Sciatic nerve (tissue), 2 donors: ENCODE measurements at regions not wholly inside any gene's neighbourhood (a gene's known extent, or its start where the extent isn't known, plus 50 kb on each side); places are given as distances from the start of the nearest gene placed in this dataset.

Experiments used
- ATAC-seq: fragments of 200-7000 bp; cut with Tn5 transposase; one replicate; pipeline ENCODE4 v1.9.1; 2020; ENCODE audit warnings: mild to moderate bottlenecking, moderate library complexity
- DNase-seq: peaks from one replicate; pipeline ENCODE4 v3.0.0-alpha.2; 2020; ENCODE audit warnings: low spot score
- intact Hi-C: fragments of 100-400 bp; cut with DNase I; formaldehyde crosslinking; loops from one replicate; pipeline ENCODE4 v1.14.2; 2022
- donor health status: DM: no; HTN: no; CAD: no.
- donor health status: DM: no; HTN: no; CAD: no.

DNA sequence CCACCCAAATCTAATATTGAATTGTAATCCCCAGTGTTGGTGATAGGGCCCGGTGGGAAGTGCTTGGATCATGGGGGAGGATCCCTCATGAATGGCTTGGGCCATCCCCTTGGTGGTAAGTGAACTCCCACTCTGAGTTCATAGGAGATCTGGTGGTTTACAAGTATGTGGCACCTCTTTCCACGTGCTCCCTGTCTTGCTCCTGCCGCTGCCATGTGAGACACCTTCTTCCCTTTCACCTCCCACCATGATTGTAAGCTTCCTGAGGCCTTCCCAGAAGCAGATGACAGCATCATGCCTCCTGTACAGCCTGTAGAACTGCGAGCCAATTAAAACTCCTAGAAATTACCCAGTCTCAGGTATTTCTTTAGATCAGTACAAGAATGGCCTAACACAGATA lies 150.8 kb downstream of the SH3BGRL2 start:
- DNase-seq, result no peak
- ATAC-seq, result no peak
- intact Hi-C loops, result no loop called here

- intact Hi-C loops, result no loop called here
- ATAC-seq (no peak), DNase-seq (no peak)
Observed at GRCh38 chr6:79780881-79781280, 149.8 kb downstream of the SH3BGRL2 start.

DNA sequence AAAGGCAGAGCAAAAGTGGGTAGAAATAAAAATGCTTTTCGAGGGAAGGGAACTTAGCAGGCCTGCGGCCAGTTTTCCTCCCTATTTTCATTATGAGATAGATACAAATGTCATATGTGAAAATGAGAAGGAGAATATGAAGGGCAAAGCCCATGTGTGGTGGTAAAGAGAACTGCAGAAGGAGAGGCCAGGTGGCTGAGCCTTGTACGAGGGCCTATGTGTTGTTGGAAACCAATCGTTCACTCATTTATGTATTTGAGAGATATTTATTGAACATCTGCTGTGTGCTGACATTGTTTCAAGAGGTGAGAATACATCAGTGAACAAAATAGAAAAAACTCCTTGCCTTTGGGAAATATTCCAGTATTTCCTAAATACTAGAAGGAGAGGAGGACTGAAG lies 147.7 kb downstream of the SH3BGRL2 start:
- intact Hi-C loops, result no loop called here
- no peak for ATAC-seq
- no peak for DNase-seq

DNA sequence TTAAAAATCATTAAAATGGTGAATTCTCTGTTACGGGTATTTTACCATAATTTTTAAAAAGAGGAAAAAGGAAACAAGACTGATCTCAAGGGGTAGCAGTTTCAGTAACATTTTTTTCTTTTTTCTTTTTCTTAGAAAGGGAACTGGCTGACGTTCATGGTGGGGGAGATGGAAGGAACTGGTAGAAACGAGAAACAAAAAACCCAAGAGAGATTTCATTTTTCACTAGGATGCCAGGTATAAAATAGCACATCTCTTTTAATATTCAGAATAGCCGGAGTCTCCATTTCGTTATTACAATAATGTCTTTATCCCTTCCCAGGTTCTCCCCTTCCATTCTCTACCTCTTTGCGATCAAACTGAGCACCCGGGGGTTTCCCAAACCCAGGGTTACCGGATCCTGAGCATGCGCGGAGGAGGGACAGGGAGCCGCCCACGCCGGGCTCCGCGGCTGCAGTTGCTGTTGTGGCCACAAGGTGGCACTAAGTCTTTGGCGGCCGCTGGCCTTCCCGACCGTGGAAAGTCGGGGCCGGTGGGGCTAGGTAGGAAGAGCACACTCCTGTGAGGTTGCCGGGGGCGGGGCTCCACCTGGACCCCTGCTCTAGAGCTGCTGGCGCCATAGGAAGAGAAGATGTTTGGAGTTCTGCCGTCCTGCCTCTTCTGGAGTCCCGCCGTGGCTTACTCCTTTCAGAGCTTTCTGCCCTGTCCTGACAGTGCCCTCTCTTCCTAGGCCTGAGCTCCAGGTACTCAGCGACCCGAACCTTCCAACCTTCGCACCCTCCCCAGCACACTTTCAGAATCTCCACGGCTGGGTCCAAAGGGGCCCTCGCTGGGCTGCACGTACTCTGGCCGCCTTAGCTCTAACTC lies 146.8 kb downstream of the SH3BGRL2 start:
- DNase-seq, result peak; percentile 91
- peak; percentile 95 for ATAC-seq
- intact Hi-C loops, result no loop called here

DNA sequence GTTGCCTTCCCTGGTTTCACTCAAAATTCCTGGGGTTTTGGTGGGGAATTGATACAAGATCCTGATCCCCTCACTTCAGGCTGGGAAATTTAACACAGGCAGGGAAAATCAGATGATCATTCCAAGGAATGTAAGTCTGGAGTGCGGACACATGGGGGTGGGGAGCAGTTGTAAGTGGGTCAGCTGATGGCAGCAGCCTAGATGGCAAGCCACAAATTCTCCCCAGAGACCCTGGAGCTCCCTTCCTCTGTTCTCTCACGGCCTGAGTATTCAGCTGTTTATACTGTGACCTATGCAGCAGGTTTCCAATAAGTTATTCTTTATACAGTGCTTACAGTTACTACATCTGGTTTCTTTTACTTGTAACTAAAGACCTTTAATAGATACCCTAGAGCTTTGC lies 144.9 kb downstream of the SH3BGRL2 start:
- intact Hi-C loops, result no loop called here
- no peak for ATAC-seq

GRCh38 chr6:79775222-79775621 lies 144.1 kb downstream of the SH3BGRL2 start:
- ATAC-seq (no peak), DNase-seq (no peak)
- intact Hi-C loops, result no loop called here

More for the DNA sequence above, 144.9 kb downstream of the SH3BGRL2 start:
- no peak for DNase-seq

DNA sequence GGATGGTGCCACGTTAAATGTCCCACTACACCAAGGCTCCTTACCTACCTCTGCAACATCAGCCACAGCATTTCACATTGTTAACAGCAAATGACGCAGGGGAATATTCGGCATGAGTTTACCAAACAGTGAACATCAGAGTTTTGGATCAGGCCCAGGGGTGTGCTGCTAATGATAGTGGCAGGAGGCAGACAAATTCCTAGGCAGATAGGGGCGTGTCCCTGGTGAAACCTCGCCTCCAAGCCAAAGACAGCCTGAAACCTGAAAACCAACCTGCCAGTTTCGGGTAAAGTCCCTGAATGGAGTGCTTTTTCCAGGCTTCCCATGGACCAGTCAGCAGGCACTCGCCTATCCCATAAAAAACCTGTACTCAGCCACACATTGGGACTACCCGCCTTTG lies 133.6 kb downstream of the SH3BGRL2 start:
- ATAC-seq, result no peak

DNA sequence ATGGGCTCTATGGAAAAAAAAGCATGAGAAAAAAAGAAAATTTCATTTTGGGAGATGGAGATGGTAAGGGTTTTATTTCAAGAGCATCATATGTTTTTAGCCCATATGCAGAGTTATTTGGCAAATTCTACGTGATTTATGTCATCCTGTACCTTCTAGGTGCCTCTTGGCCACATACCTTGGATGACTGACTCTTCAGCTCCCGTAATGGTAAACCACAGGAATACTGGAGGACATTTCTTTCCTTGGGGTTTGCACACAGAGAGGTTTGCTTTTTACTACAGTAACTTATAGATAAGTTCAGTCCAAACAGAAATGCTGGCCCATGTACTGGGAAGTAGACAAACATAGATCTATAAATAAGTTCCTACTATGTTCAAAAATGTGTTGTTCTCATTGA lies 132.2 kb downstream of the SH3BGRL2 start:
- no peak for ATAC-seq
- intact Hi-C loops, result no loop called here
- DNase-seq, result no peak

More for the DNA sequence above, 133.6 kb downstream of the SH3BGRL2 start:
- intact Hi-C loops, result no loop called here
- no peak for DNase-seq

GRCh38 chr6:79762370-79762769 lies 131.2 kb downstream of the SH3BGRL2 start:
- intact Hi-C loops, result no loop called here
- DNase-seq, result no peak
- ATAC-seq, result no peak

DNA sequence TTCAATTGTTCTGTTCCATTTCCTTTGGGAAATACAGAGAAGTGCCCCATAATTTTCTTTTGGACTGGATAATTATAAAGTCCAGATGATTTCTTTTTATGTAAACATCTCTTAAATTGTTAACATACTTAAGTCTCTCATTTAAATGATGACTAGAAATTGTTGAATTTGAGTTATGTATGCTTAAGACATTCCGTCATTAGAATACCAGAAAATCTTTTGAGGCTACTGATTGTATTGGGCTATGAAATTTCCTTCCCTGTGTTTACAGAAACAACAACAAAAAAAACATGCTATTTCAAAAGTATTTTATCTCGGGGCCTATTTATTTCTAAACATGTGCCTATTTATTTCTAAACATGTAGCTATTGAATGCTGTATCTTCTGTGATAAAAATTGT lies 125.4 kb downstream of the SH3BGRL2 start:
- intact Hi-C loops, result no loop called here
- ATAC-seq, result no peak
- DNase-seq, result no peak

- intact Hi-C loops, result no loop called here
- no peak for ATAC-seq
Observed at GRCh38 chr6:79755967-79756366, 124.8 kb downstream of the SH3BGRL2 start.

More at GRCh38 chr6:79755967-79756366, 124.8 kb downstream of the SH3BGRL2 start:
- DNase-seq, result no peak
